HepG2 (cell line): ENCODE measurements at regions not wholly inside any gene's neighbourhood (a gene's known extent, or its start where the extent isn't known, plus 50 kb on each side); places are given as distances from the start of the nearest gene placed in this dataset.
"Not testable (repeated sequence)": the region's sequence is repeated elsewhere in the genome, so short reads cannot be mapped to it uniquely, and the experiment has no call there.

Experiments
- ARID2 ChIP-seq: sonication (generic); formaldehyde crosslinking; IDR thresholded peaks from 2 replicates; pipeline ENCODE4 v1.8.1; 2022; ENCODE audit warnings: mild to moderate bottlenecking, missing genetic modification reagents, borderline replicate concordance
- FOXK2 ChIP-seq: fragments of 450-650 bp; IDR thresholded peaks from 2 replicates; pipeline ENCODE4 v1.6.1; 2016
- NFIC ChIP-seq: IDR thresholded peaks from 2 replicates; pipeline ENCODE4 v1.6.1; 2012; ENCODE audit warnings: mild to moderate bottlenecking, low read length, inconsistent platforms
- POLR2A ChIP-seq, 2 experiments: IDR thresholded peaks; 2 replicates each; pipeline ENCODE4 v1.6.1; 2011; ENCODE audit warnings: low read depth in 2 of 2, low read length in 2 of 2, mild to moderate bottlenecking in 1 of 2, moderate library complexity in 1 of 2; ENCODE audit not compliant: insufficient read depth in 1 of 2
- POLR2AphosphoS5 ChIP-seq: IDR thresholded peaks from 2 replicates; pipeline ENCODE4 v1.6.1; 2012; ENCODE audit warnings: low read depth, low read length
- ZBTB38 ChIP-seq: sonication (generic); formaldehyde crosslinking; IDR thresholded peaks from 2 replicates; pipeline ENCODE4 v1.5.1; 2020; ENCODE audit warnings: mild to moderate bottlenecking, missing genetic modification reagents
- ZNF75D ChIP-seq: sonication (generic); formaldehyde crosslinking; IDR thresholded peaks from 2 replicates; pipeline ENCODE4 v1.8.1; 2023; ENCODE audit warnings: missing genetic modification reagents, mild to moderate bottlenecking, borderline replicate concordance
- ZNF777 ChIP-seq: sonication (generic); formaldehyde crosslinking; IDR thresholded peaks from 2 replicates; pipeline ENCODE4 v1.4.0; 2020; ENCODE audit warnings: missing genetic modification reagents
- TF ChIP-seq, protein P1 (sequence below): sonication (generic); formaldehyde crosslinking; IDR thresholded peaks from 2 replicates; pipeline ENCODE4 v1.4.0; 2020; ENCODE audit warnings: missing genetic modification reagents, borderline replicate concordance
- TF ChIP-seq, protein P2 (sequence below): IDR thresholded peaks from 2 replicates; pipeline ENCODE4 v1.6.1; 2016; ENCODE audit warnings: mild to moderate bottlenecking, missing biosample characterization, missing genetic modification reagents
- TF ChIP-seq, protein P3 (sequence below): sonication (generic); formaldehyde crosslinking; IDR thresholded peaks from 2 replicates; pipeline ENCODE4 v1.4.0; 2020; ENCODE audit warnings: missing genetic modification reagents, borderline replicate concordance
- TF ChIP-seq, protein P4 (sequence below): sonication (generic); formaldehyde crosslinking; IDR thresholded peaks from 2 replicates; pipeline ENCODE4 v1.5.0; 2020; ENCODE audit warnings: mild to moderate bottlenecking, missing genetic modification reagents, moderate library complexity

DNA sequence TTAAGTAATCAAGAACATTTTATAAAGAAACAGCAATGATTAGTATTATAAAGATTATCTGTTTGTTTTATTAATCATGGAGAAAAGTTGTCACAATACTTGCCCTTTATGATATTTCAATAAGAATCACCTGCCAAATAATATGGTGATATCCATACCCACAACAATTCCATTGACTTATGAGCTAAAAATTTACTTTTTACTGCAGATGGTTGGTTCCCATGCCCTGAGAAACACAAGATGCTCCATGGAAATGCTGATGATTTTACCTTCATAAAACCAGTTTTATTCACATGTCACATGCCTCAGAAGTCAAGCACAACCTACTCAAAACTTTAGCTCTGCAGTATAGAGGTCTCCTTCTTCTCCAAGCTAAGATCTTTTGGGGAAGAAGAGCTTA lies 293.6 kb downstream of the SPATA31A1 start:
- TF ChIP-seq NFIC; POLR2A (IDR thresholded peaks at IDR 0.05; ENCODE audit: insufficient read depth in 1 of 2, low read depth in 2 of 2, low read length in 2 of 2); ZNF75D (CRISPR knock-in tag); POLR2AphosphoS5; ZNF777; FOXK2; ARID2 (CRISPR knock-in tag); ZBTB38 (CRISPR knock-in tag): not testable (repeated sequence)
- TF ChIP-seq, protein P1, sequence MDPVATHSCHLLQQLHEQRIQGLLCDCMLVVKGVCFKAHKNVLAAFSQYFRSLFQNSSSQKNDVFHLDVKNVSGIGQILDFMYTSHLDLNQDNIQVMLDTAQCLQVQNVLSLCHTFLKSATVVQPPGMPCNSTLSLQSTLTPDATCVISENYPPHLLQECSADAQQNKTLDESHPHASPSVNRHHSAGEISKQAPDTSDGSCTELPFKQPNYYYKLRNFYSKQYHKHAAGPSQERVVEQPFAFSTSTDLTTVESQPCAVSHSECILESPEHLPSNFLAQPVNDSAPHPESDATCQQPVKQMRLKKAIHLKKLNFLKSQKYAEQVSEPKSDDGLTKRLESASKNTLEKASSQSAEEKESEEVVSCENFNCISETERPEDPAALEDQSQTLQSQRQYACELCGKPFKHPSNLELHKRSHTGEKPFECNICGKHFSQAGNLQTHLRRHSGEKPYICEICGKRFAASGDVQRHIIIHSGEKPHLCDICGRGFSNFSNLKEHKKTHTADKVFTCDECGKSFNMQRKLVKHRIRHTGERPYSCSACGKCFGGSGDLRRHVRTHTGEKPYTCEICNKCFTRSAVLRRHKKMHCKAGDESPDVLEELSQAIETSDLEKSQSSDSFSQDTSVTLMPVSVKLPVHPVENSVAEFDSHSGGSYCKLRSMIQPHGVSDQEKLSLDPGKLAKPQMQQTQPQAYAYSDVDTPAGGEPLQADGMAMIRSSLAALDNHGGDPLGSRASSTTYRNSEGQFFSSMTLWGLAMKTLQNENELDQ (CRISPR knock-in tag): not testable (repeated sequence)
- TF ChIP-seq, protein P2, sequence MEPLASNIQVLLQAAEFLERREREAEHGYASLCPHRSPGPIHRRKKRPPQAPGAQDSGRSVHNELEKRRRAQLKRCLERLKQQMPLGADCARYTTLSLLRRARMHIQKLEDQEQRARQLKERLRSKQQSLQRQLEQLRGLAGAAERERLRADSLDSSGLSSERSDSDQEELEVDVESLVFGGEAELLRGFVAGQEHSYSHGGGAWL (CRISPR knock-in tag): not testable (repeated sequence)
- TF ChIP-seq, protein P3, sequence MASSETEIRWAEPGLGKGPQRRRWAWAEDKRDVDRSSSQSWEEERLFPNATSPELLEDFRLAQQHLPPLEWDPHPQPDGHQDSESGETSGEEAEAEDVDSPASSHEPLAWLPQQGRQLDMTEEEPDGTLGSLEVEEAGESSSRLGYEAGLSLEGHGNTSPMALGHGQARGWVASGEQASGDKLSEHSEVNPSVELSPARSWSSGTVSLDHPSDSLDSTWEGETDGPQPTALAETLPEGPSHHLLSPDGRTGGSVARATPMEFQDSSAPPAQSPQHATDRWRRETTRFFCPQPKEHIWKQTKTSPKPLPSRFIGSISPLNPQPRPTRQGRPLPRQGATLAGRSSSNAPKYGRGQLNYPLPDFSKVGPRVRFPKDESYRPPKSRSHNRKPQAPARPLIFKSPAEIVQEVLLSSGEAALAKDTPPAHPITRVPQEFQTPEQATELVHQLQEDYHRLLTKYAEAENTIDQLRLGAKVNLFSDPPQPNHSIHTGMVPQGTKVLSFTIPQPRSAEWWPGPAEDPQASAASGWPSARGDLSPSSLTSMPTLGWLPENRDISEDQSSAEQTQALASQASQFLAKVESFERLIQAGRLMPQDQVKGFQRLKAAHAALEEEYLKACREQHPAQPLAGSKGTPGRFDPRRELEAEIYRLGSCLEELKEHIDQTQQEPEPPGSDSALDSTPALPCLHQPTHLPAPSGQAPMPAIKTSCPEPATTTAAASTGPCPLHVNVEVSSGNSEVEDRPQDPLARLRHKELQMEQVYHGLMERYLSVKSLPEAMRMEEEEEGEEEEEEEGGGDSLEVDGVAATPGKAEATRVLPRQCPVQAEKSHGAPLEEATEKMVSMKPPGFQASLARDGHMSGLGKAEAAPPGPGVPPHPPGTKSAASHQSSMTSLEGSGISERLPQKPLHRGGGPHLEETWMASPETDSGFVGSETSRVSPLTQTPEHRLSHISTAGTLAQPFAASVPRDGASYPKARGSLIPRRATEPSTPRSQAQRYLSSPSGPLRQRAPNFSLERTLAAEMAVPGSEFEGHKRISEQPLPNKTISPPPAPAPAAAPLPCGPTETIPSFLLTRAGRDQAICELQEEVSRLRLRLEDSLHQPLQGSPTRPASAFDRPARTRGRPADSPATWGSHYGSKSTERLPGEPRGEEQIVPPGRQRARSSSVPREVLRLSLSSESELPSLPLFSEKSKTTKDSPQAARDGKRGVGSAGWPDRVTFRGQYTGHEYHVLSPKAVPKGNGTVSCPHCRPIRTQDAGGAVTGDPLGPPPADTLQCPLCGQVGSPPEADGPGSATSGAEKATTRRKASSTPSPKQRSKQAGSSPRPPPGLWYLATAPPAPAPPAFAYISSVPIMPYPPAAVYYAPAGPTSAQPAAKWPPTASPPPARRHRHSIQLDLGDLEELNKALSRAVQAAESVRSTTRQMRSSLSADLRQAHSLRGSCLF (CRISPR knock-in tag): not testable (repeated sequence)
- TF ChIP-seq, protein P4, sequence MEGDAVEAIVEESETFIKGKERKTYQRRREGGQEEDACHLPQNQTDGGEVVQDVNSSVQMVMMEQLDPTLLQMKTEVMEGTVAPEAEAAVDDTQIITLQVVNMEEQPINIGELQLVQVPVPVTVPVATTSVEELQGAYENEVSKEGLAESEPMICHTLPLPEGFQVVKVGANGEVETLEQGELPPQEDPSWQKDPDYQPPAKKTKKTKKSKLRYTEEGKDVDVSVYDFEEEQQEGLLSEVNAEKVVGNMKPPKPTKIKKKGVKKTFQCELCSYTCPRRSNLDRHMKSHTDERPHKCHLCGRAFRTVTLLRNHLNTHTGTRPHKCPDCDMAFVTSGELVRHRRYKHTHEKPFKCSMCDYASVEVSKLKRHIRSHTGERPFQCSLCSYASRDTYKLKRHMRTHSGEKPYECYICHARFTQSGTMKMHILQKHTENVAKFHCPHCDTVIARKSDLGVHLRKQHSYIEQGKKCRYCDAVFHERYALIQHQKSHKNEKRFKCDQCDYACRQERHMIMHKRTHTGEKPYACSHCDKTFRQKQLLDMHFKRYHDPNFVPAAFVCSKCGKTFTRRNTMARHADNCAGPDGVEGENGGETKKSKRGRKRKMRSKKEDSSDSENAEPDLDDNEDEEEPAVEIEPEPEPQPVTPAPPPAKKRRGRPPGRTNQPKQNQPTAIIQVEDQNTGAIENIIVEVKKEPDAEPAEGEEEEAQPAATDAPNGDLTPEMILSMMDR: not testable (repeated sequence)
